Motor neuron (in vitro differentiated cells): ENCODE measurements at regions not wholly inside any gene's neighbourhood (a gene's known extent, or its start where the extent isn't known, plus 50 kb on each side); places are given as distances from the start of the nearest gene placed in this dataset.
A peak's percentile ranks its signal among the peaks of the same experiment; 100 is the strongest.

Experiments used
- ATAC-seq, 8 experiments: fragments of 200-7000 bp; cut with Tn5 transposase; replicated peaks in 6 of 8; 2 replicates each; pipeline ENCODE4 v1.8.0; 2021; ENCODE audit warnings: mild to moderate bottlenecking in 8 of 8, moderate library complexity in 8 of 8
- H3K27ac ChIP-seq, 2 donors: fragments of 250-450 bp; sonication (Bioruptor Pico); 2 replicates each; pipeline ENCODE4 v1.9.0; 2021; ENCODE audit warnings: antibody characterized with exemption in 2 of 2, mild to moderate bottlenecking in 2 of 2, moderate library complexity in 1 of 2
- H3K4me1 ChIP-seq, 2 donors: fragments of 250-450 bp; sonication (Bioruptor Pico); replicated peaks in 1 of 2; 2 replicates each; pipeline ENCODE4 v1.6.1; 2021; ENCODE audit warnings: antibody characterized with exemption in 2 of 2, mild to moderate bottlenecking in 2 of 2, moderate library complexity in 1 of 2
- H3K4me3 ChIP-seq, 5 donors: fragments of 250-450 bp; sonication (Bioruptor Pico); 2 replicates each; pipeline ENCODE4 v1.9.0; 2021; ENCODE audit warnings: antibody characterized with exemption in 5 of 5, mild to moderate bottlenecking in 5 of 5, moderate library complexity in 4 of 5
- WGBS, 10 experiments: fragments of 450-650 bp; shearing (Covaris generic); methylation state at CpG; one replicate each; pipeline ENCODE4 v1.0.0; 2022; 5-methylcytosine and 5-hydroxymethylcytosine counted together
- in situ Hi-C, 9 experiments: fragments of 400-800 bp; cut with MboI; loops; one replicate each; pipeline ENCODE4 v1.15.0; 2021; ENCODE audit warnings: low sequenced_read_pairs in 9 of 9, low pct_unique_long_range_greater_than_20kb in 2 of 9; ENCODE audit not compliant: unreplicated experiment in 9 of 9

- in situ Hi-C loops: no loop called here
- no peak overlapping the region for H3K27ac ChIP-seq
- WGBS, 10 experiments: 0 to 100% (median 60%) methylated on average over 1 to 3 of the region's 3 CpGs; no CpG with 5 or more reads in 5 of the 10 experiments
- no peak for ATAC-seq
- no peak overlapping the region for H3K4me3 ChIP-seq
- no peaks in the 10 kb centered on the region for H3K4me1 ChIP-seq
Observed at GRCh38 chrX:39112143-39112542, 310.9 kb downstream of the MID1IP1 start.

GRCh38 chrX:39115166-39115565 lies 313.9 kb downstream of the MID1IP1 start:
- H3K4me3 ChIP-seq: no peak overlapping the region
- H3K4me1 ChIP-seq: no peaks in the 10 kb centered on the region
- ATAC-seq: no peak
- H3K27ac ChIP-seq: no peak overlapping the region
- in situ Hi-C loops: no loop called here

- ATAC-seq: no peak
- Histone ChIP-seq H3K4me1 (no peaks in the 10 kb centered on the region), H3K27ac (no peak overlapping the region), H3K4me3 (no peak overlapping the region)
- in situ Hi-C loops: no loop called here
- WGBS, 10 experiments: 0 to 80% (median 33%) methylated on average over 1 to 2 of the region's 2 CpGs; no CpG with 5 or more reads in 6 of the 10 experiments
Observed at GRCh38 chrX:39117101-39117500, 315.8 kb downstream of the MID1IP1 start.

- Histone ChIP-seq H3K4me3 (no peak overlapping the region), H3K4me1 (no peaks in the 10 kb centered on the region), H3K27ac (no peak overlapping the region)
- in situ Hi-C loops: no loop called here
- 40 to 80% methylated on average over 1 of the region's 1 CpG; no CpG with 5 or more reads in 8 of the 10 experiments for WGBS, 10 experiments
- ATAC-seq: no peak
Observed at GRCh38 chrX:39121903-39122302, 320.6 kb downstream of the MID1IP1 start.

GRCh38 chrX:39125834-39126233 lies 324.6 kb downstream of the MID1IP1 start:
- in situ Hi-C loops: loop anchor here in 1 of 9 experiments (25.0 kb wide), 1 partner anchor 364 kb away; no protein-coding TSS in a partner anchor
- H3K27ac ChIP-seq: no peak overlapping the region
- H3K4me3 ChIP-seq: no peak overlapping the region
- WGBS, 10 experiments: 40% methylated on average over 1 of the region's 1 CpG; no CpG with 5 or more reads in 9 of the 10 experiments
- no peak for ATAC-seq
- H3K4me1 ChIP-seq: no peaks in the 10 kb centered on the region

GRCh38 chrX:39133971-39134370 lies 332.7 kb downstream of the MID1IP1 start:
- Histone ChIP-seq H3K27ac (no peak overlapping the region), H3K4me3 (no peak overlapping the region), H3K4me1 (no peaks in the 10 kb centered on the region)
- peak in 1 of 8 experiments; percentile 45 for ATAC-seq
- WGBS, 10 experiments: 83% methylated on average over 1 of the region's 2 CpGs; no CpG with 5 or more reads in 9 of the 10 experiments
- in situ Hi-C loops: loop anchor here in 1 of 9 experiments (25.0 kb wide), 1 partner anchor 372 kb away; no protein-coding TSS in a partner anchor

GRCh38 chrX:39137363-39137954 lies 336.2 kb downstream of the MID1IP1 start:
- 0 to 83% (median 33%) methylated on average over 1 to 2 of the region's 3 CpGs; no CpG with 5 or more reads in 6 of the 10 experiments for WGBS, 10 experiments
- in situ Hi-C loops: loop anchor here in 1 of 9 experiments (25.0 kb wide), 1 partner anchor 375 kb away; no protein-coding TSS in a partner anchor
- H3K27ac ChIP-seq: no peak overlapping the region
- no peaks in the 10 kb centered on the region for H3K4me1 ChIP-seq
- H3K4me3 ChIP-seq: no peak overlapping the region
- ATAC-seq: no peak

GRCh38 chrX:39140581-39140980 lies 339.3 kb downstream of the MID1IP1 start:
- 58 to 83% methylated on average over 1 to 3 of the region's 3 CpGs; no CpG with 5 or more reads in 8 of the 10 experiments for WGBS, 10 experiments
- no peak overlapping the region for H3K27ac ChIP-seq
- in situ Hi-C loops: loop anchor here in 1 of 9 experiments (25.0 kb wide), 1 partner anchor 378 kb away; no protein-coding TSS in a partner anchor
- ATAC-seq: no peak
- peaks cover 0 to 3% of the 10 kb centered on the region in 2 donors for H3K4me1 ChIP-seq
- no peak overlapping the region for H3K4me3 ChIP-seq

- H3K4me1 ChIP-seq: peaks cover 0 to 3% of the 10 kb centered on the region in 2 donors
- peak in 1 of 8 experiments; percentile 42 for ATAC-seq
Observed at GRCh38 chrX:39144323-39144722, 343.1 kb downstream of the MID1IP1 start.

GRCh38 chrX:39144956-39145355 lies 343.7 kb downstream of the MID1IP1 start:
- Histone ChIP-seq H3K4me1 (peaks cover 0 to 5% of the 10 kb centered on the region in 2 donors), H3K27ac (no peak overlapping the region), H3K4me3 (no peak overlapping the region)
- ATAC-seq: no peak
- in situ Hi-C loops: loop anchor here in 1 of 9 experiments (25.0 kb wide), 1 partner anchor 383 kb away; no protein-coding TSS in a partner anchor
- WGBS, 10 experiments: 0 to 60% (median 47%) methylated on average over 1 to 6 of the region's 7 CpGs; no CpG with 5 or more reads in 7 of the 10 experiments

More at GRCh38 chrX:39144323-39144722, 343.1 kb downstream of the MID1IP1 start:
- in situ Hi-C loops: loop anchor here in 1 of 9 experiments (25.0 kb wide), 1 partner anchor 382 kb away; no protein-coding TSS in a partner anchor
- no peak overlapping the region for H3K4me3 ChIP-seq
- 17 to 100% (median 80%) methylated on average over 1 to 2 of the region's 3 CpGs; no CpG with 5 or more reads in 5 of the 10 experiments for WGBS, 10 experiments
- no peak overlapping the region for H3K27ac ChIP-seq

- in situ Hi-C loops: loop anchor here in 1 of 9 experiments (25.0 kb wide), 1 partner anchor 384 kb away; no protein-coding TSS in a partner anchor
- Histone ChIP-seq H3K4me1 (peaks cover 0 to 10% of the 10 kb centered on the region in 2 donors), H3K27ac (no peak overlapping the region), H3K4me3 (no peak overlapping the region)
- no peak for ATAC-seq
Observed at GRCh38 chrX:39145859-39146258, 344.6 kb downstream of the MID1IP1 start.

- in situ Hi-C loops: loop anchor here in 1 of 9 experiments (25.0 kb wide), 1 partner anchor 387 kb away; no protein-coding TSS in a partner anchor
- no peak overlapping the region for H3K27ac ChIP-seq
- 0 to 20% (median 10%) methylated on average over 1 to 4 of the region's 8 CpGs; no CpG with 5 or more reads in 5 of the 10 experiments for WGBS, 10 experiments
- no peak overlapping the region for H3K4me3 ChIP-seq
- peak; percentile 45 to 78 (median 59) for ATAC-seq
- H3K4me1 ChIP-seq: peaks cover 2 to 19% of the 10 kb centered on the region in 2 donors
Observed at GRCh38 chrX:39149761-39150160, 348.5 kb downstream of the MID1IP1 start.

- Histone ChIP-seq H3K4me3 (no peak overlapping the region), H3K27ac (no peak overlapping the region), H3K4me1 (peaks cover 2 to 19% of the 10 kb centered on the region in 2 donors)
- WGBS, 10 experiments: 0 to 64% (median 54%) methylated on average over 1 to 4 of the region's 5 CpGs; no CpG with 5 or more reads in 5 of the 10 experiments
- peak in 1 of 8 experiments; percentile 14 for ATAC-seq
- in situ Hi-C loops: no loop called here
Observed at GRCh38 chrX:39150220-39150619, 349.0 kb downstream of the MID1IP1 start.
